Neuron (in vitro differentiated cells): ENCODE measurements at regions not wholly inside any gene's neighbourhood (a gene's known extent, or its start where the extent isn't known, plus 50 kb on each side); places are given as distances from the start of the nearest gene placed in this dataset.

Experiments
- H2AFZ ChIP-seq: one replicate; pipeline ENCODE4 v1.6.1; 2013; ENCODE audit warnings: low read depth, mild to moderate bottlenecking, inconsistent platforms, low read length, moderate library complexity
- H3K27me3 ChIP-seq: one replicate; pipeline ENCODE4 v1.6.1; 2013; ENCODE audit warnings: low read length; ENCODE audit not compliant: insufficient read depth
- H3K36me3 ChIP-seq: one replicate; pipeline ENCODE4 v1.6.1; 2013; ENCODE audit warnings: low read length; ENCODE audit not compliant: insufficient read depth
- H3K4me1 ChIP-seq: one replicate; pipeline ENCODE4 v1.6.1; 2013; ENCODE audit warnings: low read length; ENCODE audit not compliant: insufficient read depth
- H3K4me3 ChIP-seq: 2 replicates; pipeline ENCODE4 v1.5.1; 2013; ENCODE audit warnings: mild to moderate bottlenecking, low read length, moderate library complexity
- H3K9me3 ChIP-seq: one replicate; pipeline ENCODE4 v1.6.1; 2013; ENCODE audit warnings: low read length

GRCh38 chr5:109511980-109512734 is 102.4 kb upstream of the PJA2 start:
- no peak overlapping the region for H3K4me3 ChIP-seq
- no peaks in the 10 kb centered on the region for H3K4me1 ChIP-seq
- H3K27me3 ChIP-seq = no peaks in the 10 kb centered on the region
- no peaks in the 10 kb centered on the region for H3K9me3 ChIP-seq
- no peak overlapping the region for H2AFZ ChIP-seq
- H3K36me3 ChIP-seq = no peaks in the 10 kb centered on the region

DNA sequence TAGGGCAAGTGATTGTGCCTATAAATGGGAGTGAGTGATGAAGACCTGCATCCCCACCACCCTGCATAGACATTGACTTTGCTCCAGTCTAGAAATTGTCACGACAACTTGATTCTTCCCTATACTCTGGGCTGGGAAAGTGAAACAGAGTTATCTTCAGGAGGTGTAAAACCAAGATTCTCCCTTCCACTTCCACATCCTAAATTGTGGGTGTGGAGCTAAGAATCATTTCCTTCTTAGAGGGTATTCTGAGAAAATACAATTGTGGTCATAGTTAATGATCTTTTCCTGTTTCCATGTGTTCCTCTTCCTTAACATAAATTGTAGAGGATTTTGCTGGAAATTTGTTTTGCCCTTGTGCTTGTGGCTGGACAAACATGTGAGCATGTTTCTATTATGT is 96.8 kb upstream of the PJA2 start:
- Histone ChIP-seq H3K4me1 (no peaks in the 10 kb centered on the region), H3K27me3 (no peaks in the 10 kb centered on the region), H2AFZ (no peak overlapping the region), H3K9me3 (no peaks in the 10 kb centered on the region), H3K36me3 (no peaks in the 10 kb centered on the region), H3K4me3 (no peak overlapping the region)

DNA sequence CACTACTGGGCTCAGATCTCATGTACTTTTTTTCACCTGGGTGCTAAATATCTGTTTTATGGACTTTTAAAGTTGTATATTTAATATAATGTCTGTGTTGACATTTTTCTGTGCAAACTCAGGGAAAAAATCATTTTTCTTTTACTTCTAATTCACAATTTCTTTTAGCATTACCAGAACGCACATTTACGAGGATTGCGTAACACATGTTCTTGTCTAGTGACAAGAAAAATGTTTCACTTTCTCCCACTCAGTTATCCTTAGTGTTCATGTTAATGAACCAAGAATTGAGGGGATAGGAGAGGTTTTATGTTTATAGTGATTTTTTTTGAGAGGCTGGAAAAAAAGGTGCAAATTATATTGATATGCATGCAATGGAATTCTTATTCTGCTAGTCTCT is 86.3 kb upstream of the PJA2 start:
- no peaks in the 10 kb centered on the region for H3K36me3 ChIP-seq
- H2AFZ ChIP-seq = no peak overlapping the region
- no peaks in the 10 kb centered on the region for H3K27me3 ChIP-seq
- H3K4me3 ChIP-seq = no peak overlapping the region
- H3K4me1 ChIP-seq = no peaks in the 10 kb centered on the region
- H3K9me3 ChIP-seq = no peaks in the 10 kb centered on the region

- H3K9me3 ChIP-seq = no peaks in the 10 kb centered on the region
- H3K27me3 ChIP-seq = no peaks in the 10 kb centered on the region
- no peak overlapping the region for H3K4me3 ChIP-seq
- no peaks in the 10 kb centered on the region for H3K36me3 ChIP-seq
- H2AFZ ChIP-seq = no peak overlapping the region
- no peaks in the 10 kb centered on the region for H3K4me1 ChIP-seq
These were observed 78.1 kb upstream of the PJA2 start for GRCh38 chr5:109487753-109488420.

DNA sequence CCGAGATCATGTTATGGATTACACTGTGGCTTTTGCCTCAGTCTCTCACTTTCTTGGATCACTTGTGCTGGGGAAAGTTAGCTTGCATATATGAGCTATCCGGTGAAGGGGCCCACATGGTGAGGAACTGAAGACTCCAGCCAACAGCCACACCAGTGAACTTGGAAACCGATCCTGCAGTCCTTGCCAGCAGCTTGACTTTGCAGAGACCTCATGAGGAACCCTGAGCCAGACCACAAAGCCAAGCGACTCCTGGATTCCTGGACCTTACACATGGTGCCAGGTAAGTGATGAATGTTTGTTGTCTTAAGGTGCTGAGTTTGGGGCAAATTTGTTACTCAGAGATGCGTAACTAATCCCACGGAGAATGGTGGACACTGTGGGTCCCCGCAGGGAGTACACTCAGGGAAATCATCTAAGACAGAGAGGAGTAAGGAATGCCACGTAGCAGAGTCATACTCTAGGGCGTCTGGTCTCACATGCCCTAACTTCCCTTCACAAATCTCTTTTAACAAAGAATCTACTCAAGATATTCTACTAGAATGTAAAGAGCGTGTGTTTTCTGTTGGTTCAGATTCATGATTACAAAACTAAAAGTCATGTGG is 76.5 kb upstream of the PJA2 start:
- Histone ChIP-seq H3K4me3 (no peak overlapping the region), H3K9me3 (no peaks in the 10 kb centered on the region), H2AFZ (no peak overlapping the region), H3K27me3 (no peaks in the 10 kb centered on the region), H3K4me1 (no peaks in the 10 kb centered on the region), H3K36me3 (no peaks in the 10 kb centered on the region)

DNA sequence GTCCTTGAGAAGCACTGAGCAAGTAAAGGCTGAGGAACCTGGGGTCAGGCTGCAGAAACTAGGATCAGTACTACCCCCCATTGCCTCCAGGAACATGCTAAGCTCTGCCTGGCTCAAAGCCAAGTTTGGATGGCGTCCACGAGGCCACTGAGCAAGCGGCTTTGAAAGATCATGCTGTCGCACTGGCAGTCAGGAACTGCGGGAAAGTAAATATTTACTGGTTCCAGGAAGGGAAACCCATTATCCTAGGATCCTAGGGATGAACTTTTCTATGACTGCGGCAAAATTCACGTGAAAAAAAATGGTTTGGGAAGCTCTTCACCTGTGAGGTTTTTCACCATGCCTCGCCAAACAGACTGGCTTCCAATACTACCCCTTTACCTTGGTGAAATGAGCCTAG is 75.3 kb upstream of the PJA2 start:
- no peaks in the 10 kb centered on the region for H3K36me3 ChIP-seq
- no peak overlapping the region for H2AFZ ChIP-seq
- no peaks in the 10 kb centered on the region for H3K4me1 ChIP-seq
- no peaks in the 10 kb centered on the region for H3K9me3 ChIP-seq
- H3K4me3 ChIP-seq = no peak overlapping the region
- H3K27me3 ChIP-seq = no peaks in the 10 kb centered on the region

GRCh38 chr5:109484597-109484996 is 74.8 kb upstream of the PJA2 start:
- Histone ChIP-seq H3K36me3 (no peaks in the 10 kb centered on the region), H3K27me3 (no peaks in the 10 kb centered on the region), H2AFZ (no peak overlapping the region), H3K9me3 (no peaks in the 10 kb centered on the region), H3K4me3 (no peak overlapping the region), H3K4me1 (no peaks in the 10 kb centered on the region)

DNA sequence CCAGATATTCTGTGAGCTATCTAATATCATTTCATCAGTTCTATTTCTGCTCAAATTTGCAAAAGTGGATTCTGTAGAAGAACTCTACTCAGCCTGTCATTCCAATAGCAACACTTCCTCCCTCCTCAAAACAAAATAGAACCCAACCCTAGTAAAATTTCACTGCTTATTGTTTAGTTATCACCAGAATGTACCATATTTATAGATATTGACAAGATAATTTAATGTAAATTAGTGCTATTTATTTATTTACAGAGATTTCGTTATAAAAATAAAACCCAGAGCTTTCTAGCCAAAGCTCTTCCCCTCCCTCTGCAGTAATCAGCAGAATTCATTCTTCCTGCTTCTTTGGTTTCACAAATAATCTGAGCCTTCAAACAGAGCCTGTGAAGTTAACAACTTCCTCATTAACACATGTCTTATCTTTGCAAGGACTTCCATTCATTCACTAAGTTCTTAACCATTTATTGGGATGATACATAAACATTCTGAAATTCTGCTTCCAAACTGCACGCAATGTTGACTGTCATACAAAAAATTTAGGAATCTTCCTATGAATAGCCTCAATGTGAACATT is 73.7 kb upstream of the PJA2 start:
- Histone ChIP-seq H3K36me3 (no peaks in the 10 kb centered on the region), H3K4me3 (no peak overlapping the region), H3K9me3 (no peaks in the 10 kb centered on the region), H3K27me3 (no peaks in the 10 kb centered on the region), H3K4me1 (no peaks in the 10 kb centered on the region), H2AFZ (no peak overlapping the region)

DNA sequence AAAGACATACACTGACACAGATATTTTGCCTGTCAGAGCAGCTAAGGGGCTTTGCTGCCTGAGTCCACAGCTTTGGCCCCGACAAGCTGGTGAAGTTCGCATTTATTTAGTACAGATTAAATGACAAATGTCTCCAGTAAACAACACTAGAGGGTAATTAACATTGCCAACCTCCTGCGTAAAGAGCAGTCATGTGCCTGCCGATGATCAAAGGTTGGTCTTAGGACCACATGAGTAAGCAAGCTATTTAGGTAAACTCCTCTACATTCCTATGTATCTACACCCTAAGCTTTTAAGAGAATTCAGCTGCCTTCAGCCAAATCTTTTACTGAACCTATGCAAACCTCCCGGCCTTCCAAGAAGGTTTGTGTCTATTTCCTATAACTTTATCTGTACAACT is 73.0 kb upstream of the PJA2 start:
- H3K27me3 ChIP-seq = no peaks in the 10 kb centered on the region

DNA sequence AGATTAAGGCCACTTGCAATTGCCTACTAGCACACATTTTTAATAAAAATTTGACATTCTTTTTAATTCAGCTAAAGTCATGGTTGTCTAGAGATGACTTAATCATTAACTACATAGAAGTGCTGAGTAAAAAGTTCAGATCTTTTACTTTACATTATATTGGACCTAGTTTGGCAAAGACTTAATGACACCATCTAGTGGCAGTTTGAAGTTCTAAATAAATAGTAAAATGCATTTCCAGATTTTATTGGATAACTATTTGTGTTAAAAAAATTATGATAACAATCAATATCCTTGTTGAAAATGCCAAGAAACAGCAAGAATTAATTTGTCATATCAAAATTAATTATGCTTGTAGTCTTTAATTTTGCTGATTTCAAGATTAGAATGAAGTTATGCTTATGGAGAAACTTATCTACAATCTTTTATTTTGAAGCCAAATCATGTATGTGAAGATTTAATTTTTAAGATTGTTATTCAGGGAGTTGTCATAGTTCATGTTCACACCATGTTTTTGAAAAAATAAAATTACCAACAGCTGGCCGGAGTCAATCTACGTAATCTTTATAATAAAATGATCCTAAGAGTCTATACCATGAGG is 69.6 kb upstream of the PJA2 start:
- Histone ChIP-seq H3K4me3 (no peak overlapping the region), H3K36me3 (no peaks in the 10 kb centered on the region), H3K9me3 (no peaks in the 10 kb centered on the region), H3K4me1 (no peaks in the 10 kb centered on the region), H3K27me3 (no peaks in the 10 kb centered on the region), H2AFZ (no peak overlapping the region)

More for the DNA sequence above, 73.0 kb upstream of the PJA2 start:
- no peaks in the 10 kb centered on the region for H3K9me3 ChIP-seq
- no peaks in the 10 kb centered on the region for H3K4me1 ChIP-seq
- no peak overlapping the region for H3K4me3 ChIP-seq
- no peak overlapping the region for H2AFZ ChIP-seq
- no peaks in the 10 kb centered on the region for H3K36me3 ChIP-seq

GRCh38 chr5:109478830-109479229 is 69.1 kb upstream of the PJA2 start:
- Histone ChIP-seq H3K4me1 (no peaks in the 10 kb centered on the region), H3K27me3 (no peaks in the 10 kb centered on the region), H3K9me3 (no peaks in the 10 kb centered on the region), H3K4me3 (no peak overlapping the region), H2AFZ (no peak overlapping the region), H3K36me3 (no peaks in the 10 kb centered on the region)

DNA sequence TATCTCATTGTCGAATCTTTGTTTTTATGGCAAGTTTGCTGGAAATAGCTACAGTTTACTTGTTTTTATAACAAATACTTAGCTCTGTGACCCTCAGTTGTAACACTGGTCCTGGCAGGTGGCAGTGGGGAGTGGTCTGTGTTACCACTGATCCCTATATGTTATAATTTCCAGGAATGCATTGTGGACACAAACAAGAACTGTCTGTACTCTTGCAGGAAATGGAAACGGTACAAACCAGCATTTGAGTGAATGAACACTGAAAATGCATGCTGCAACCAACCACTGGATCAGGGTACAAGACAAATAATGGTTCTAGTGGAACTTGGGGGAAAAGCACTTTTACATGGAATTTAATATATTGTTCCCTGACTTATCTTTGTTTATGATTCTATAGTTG is 66.5 kb upstream of the PJA2 start:
- H3K4me1 ChIP-seq = no peaks in the 10 kb centered on the region
- H3K9me3 ChIP-seq = no peaks in the 10 kb centered on the region
- no peak overlapping the region for H2AFZ ChIP-seq
- no peaks in the 10 kb centered on the region for H3K36me3 ChIP-seq
- H3K4me3 ChIP-seq = no peak overlapping the region
- no peaks in the 10 kb centered on the region for H3K27me3 ChIP-seq
